HepG2 (cell line): ENCODE measurements at regions not wholly inside any gene's neighbourhood (a gene's known extent, or its start where the extent isn't known, plus 50 kb on each side); places are given as distances from the start of the nearest gene placed in this dataset.

Source experiments
- ATAC-seq: fragments of 200-7000 bp; cut with Tn5 transposase; 3 replicates; pipeline ENCODE4 v1.9.1; 2020; ENCODE audit warnings: mild to moderate bottlenecking, moderate library complexity
- BruUV-seq: library from RNA; stranded (reverse); fragments of 400-500 nt; replicated peaks from 2 replicates; lab custom pipeline; 2021; lab: Mats Ljungman, UMichigan
- CTCF ChIA-PET: fragments of 300-600 bp; formaldehyde crosslinking; extraction: SDS; loops from one replicate; lab custom pipeline; 2021; ENCODE audit warnings: low total read pairs, inconsistent platforms, low intra/inter-chr PET ratio; lab: Yijun Ruan, JAX
- POLR2A ChIA-PET: fragments of 350-600 bp; sonication (Branson Sonifier 250); formaldehyde crosslinking; loops from one replicate; lab custom pipeline; 2020; ENCODE audit warnings: antibody characterized with exemption, inconsistent platforms; lab: Yijun Ruan, JAX
- DNase-seq: peaks from one replicate; pipeline ENCODE4 v3.0.0-alpha.2; 2015; ENCODE audit warnings: low spot score
- FAIRE-seq: peaks from 3 replicates; lab custom pipeline; 2011; peaks lifted over from hg19 to GRCh38; lab: Jason Lieb, UNC
- H2AFZ ChIP-seq: one replicate; pipeline ENCODE4 v1.6.1; 2011; ENCODE audit warnings: low read length, inconsistent platforms
- H3K27ac ChIP-seq: fragments of 300-600 bp; 3 replicates; pipeline ENCODE4 v1.8.0; 2011; ENCODE audit warnings: mixed run types, mild to moderate bottlenecking, mixed read lengths, low read length, inconsistent platforms; ENCODE audit not compliant: insufficient read depth; ENCODE audit errors: extremely low read length
- H3K27me3 ChIP-seq, 2 experiments: fragments of 200-600 bp in 1 of 2; 2 replicates in 1 of 2; 3 replicates in 1 of 2; pipeline versions ENCODE4 v1.6.0 to v1.8.0; 2011; ENCODE audit warnings: low read length in 2 of 2, mild to moderate bottlenecking in 2 of 2, moderate library complexity in 2 of 2, inconsistent platforms in 1 of 2; ENCODE audit not compliant: insufficient read depth in 2 of 2, control insufficient read depth in 1 of 2
- H3K36me3 ChIP-seq, 2 experiments: fragments of 200-600 bp in 1 of 2; replicated peaks in 1 of 2; 2 replicates in 1 of 2; 3 replicates in 1 of 2; pipeline versions ENCODE4 v1.5.1 to v1.8.0; 2011; ENCODE audit warnings: low read length in 2 of 2, inconsistent platforms in 1 of 2; ENCODE audit not compliant: insufficient read depth in 2 of 2, control insufficient read depth in 1 of 2
- H3K4me1 ChIP-seq: 2 replicates; pipeline ENCODE4 v1.5.1; 2012; ENCODE audit warnings: low read length, inconsistent platforms; ENCODE audit not compliant: insufficient read depth
- H3K4me2 ChIP-seq: 2 replicates; pipeline ENCODE4 v1.6.0; 2011; ENCODE audit warnings: low read depth, low read length, inconsistent platforms
- H3K4me3 ChIP-seq, 3 experiments: fragments of 200-600 bp in 1 of 3; sonication (generic), shearing (Covaris generic) in 1 of 3; replicated peaks in 1 of 3; 2 replicates each; pipeline ENCODE4 v1.5.1; 2011 to 2016; ENCODE audit warnings: low read length in 3 of 3, inconsistent platforms in 2 of 3, low read depth in 2 of 3, mild to moderate bottlenecking in 2 of 3, control low read depth in 1 of 3, mixed read lengths in 1 of 3; ENCODE audit not compliant: insufficient read depth in 1 of 3
- H3K79me2 ChIP-seq: one replicate; pipeline ENCODE4 v1.6.1; 2011; ENCODE audit warnings: low read length, inconsistent platforms; ENCODE audit not compliant: insufficient read depth
- H3K9ac ChIP-seq: 2 replicates; pipeline ENCODE4 v1.6.0; 2011; ENCODE audit warnings: mild to moderate bottlenecking, low read depth, low read length, inconsistent platforms; ENCODE audit not compliant: insufficient read depth
- H3K9me3 ChIP-seq: 2 replicates; pipeline ENCODE4 v1.5.1; 2012; ENCODE audit warnings: mild to moderate bottlenecking, low read length
- H4K20me1 ChIP-seq: 2 replicates; pipeline ENCODE4 v1.6.0; 2011; ENCODE audit warnings: inconsistent platforms, mild to moderate bottlenecking, low read length, moderate library complexity; ENCODE audit not compliant: insufficient read depth
- AHDC1 ChIP-seq: sonication (generic); formaldehyde crosslinking; IDR thresholded peaks from 2 replicates; pipeline ENCODE4 v1.5.1; 2020; ENCODE audit warnings: mild to moderate bottlenecking, missing genetic modification reagents, borderline replicate concordance
- ASH2L ChIP-seq: fragments of 300-600, 200-600 bp; sonication (generic); IDR thresholded peaks from 2 replicates; pipeline ENCODE4 v1.7.0; 2017; ENCODE audit warnings: low read depth, mild to moderate bottlenecking, moderate library complexity, mixed read lengths, low read length; ENCODE audit not compliant: insufficient read length
- ATF2 ChIP-seq: sonication (generic); formaldehyde crosslinking; IDR thresholded peaks from 2 replicates; pipeline ENCODE4 v1.4.0; 2020; ENCODE audit warnings: missing genetic modification reagents
- DRAP1 ChIP-seq: IDR thresholded peaks from 2 replicates; pipeline ENCODE4 v1.6.1; 2016; ENCODE audit warnings: missing genetic modification reagents, missing compliant biosample characterization
- ETV5 ChIP-seq: IDR thresholded peaks from 2 replicates; pipeline ENCODE4 v1.6.1; 2018; ENCODE audit warnings: missing biosample characterization, missing genetic modification reagents, inconsistent platforms, borderline replicate concordance
- KDM5A ChIP-seq: fragments of 200-600 bp; sonication (generic); IDR thresholded peaks from 2 replicates; pipeline ENCODE4 v1.7.0; 2018; ENCODE audit warnings: antibody characterized with exemption, mild to moderate bottlenecking, low read length, borderline replicate concordance
- RXRB ChIP-seq: IDR thresholded peaks from 2 replicates; pipeline ENCODE4 v1.6.1; 2016; ENCODE audit warnings: borderline replicate concordance, missing genetic modification reagents, missing compliant biosample characterization
- TBP ChIP-seq: sonication (generic); formaldehyde crosslinking; IDR thresholded peaks from 2 replicates; pipeline ENCODE4 v1.5.0; 2020; ENCODE audit warnings: missing genetic modification reagents
- TFAP4 ChIP-seq: sonication (generic); IDR thresholded peaks from 2 replicates; pipeline ENCODE4 v1.6.1; 2016; ENCODE audit warnings: low read depth, borderline replicate concordance
- YEATS4 ChIP-seq: sonication (generic); formaldehyde crosslinking; IDR thresholded peaks from 2 replicates; pipeline ENCODE4 v1.4.0; 2020; ENCODE audit warnings: missing genetic modification reagents, borderline replicate concordance
- ZNF17 ChIP-seq: sonication (generic); formaldehyde crosslinking; IDR thresholded peaks from 2 replicates; pipeline ENCODE4 v1.5.0; 2020; ENCODE audit warnings: mild to moderate bottlenecking, missing genetic modification reagents
- ZNF282 ChIP-seq: fragments of 450-650 bp; IDR thresholded peaks from 2 replicates; pipeline ENCODE4 v1.6.1; 2018; ENCODE audit not compliant: partially characterized antibody
- ZNF337 ChIP-seq: sonication (generic); formaldehyde crosslinking; IDR thresholded peaks from 2 replicates; pipeline ENCODE4 v1.5.1; 2020; ENCODE audit warnings: missing genetic modification reagents, low read depth, mild to moderate bottlenecking, borderline replicate concordance
- ZNF350 ChIP-seq: sonication (generic); formaldehyde crosslinking; IDR thresholded peaks from 2 replicates; pipeline ENCODE4 v1.4.0; 2020; ENCODE audit warnings: mild to moderate bottlenecking, low read depth, missing genetic modification reagents, borderline replicate concordance
- ZNF496 ChIP-seq: sonication (generic); formaldehyde crosslinking; IDR thresholded peaks from 2 replicates; pipeline ENCODE4 v1.8.1; 2023; ENCODE audit warnings: mild to moderate bottlenecking, moderate library complexity, missing genetic modification reagents; ENCODE audit not compliant: insufficient replicate concordance
- ZNF530 ChIP-seq: sonication (generic); formaldehyde crosslinking; IDR thresholded peaks from 2 replicates; pipeline ENCODE4 v1.5.0; 2020; ENCODE audit warnings: low read depth, mild to moderate bottlenecking, missing genetic modification reagents
- ZNF569 ChIP-seq: sonication (generic); formaldehyde crosslinking; IDR thresholded peaks from 2 replicates; pipeline ENCODE4 v1.5.0; 2020; ENCODE audit warnings: mild to moderate bottlenecking, missing genetic modification reagents, moderate library complexity, borderline replicate concordance
- ZNF577 ChIP-seq: sonication (generic); formaldehyde crosslinking; IDR thresholded peaks from 2 replicates; pipeline ENCODE4 v1.4.0; 2020; ENCODE audit warnings: mild to moderate bottlenecking, low read depth, missing genetic modification reagents, borderline replicate concordance
- WGBS: methylation state at CpG from one replicate; pipeline ENCODE4 v1.1.6; 2017; ENCODE audit warnings: low lambda C conversion rate; 5-methylcytosine and 5-hydroxymethylcytosine counted together
- in situ Hi-C: cut with HindIII; loops from 2 replicates; pipeline ENCODE4 v1.10.0; 2017; ENCODE audit warnings: low pct_unique_long_range_greater_than_20kb; ENCODE audit not compliant: extremely low pct_ligation_motif_present
- intact Hi-C: fragments of 100-400 bp; cut with micrococcal nuclease; formaldehyde crosslinking; loops from one replicate; pipeline ENCODE4 v1.10.0; 2022; ENCODE audit not compliant: unreplicated experiment

GRCh38 chr1:47650611-47651010 is 212.8 kb downstream of the FOXD2 start:
- ChIA-PET POLR2A (no interaction called here), CTCF (no interaction called here)
- DNase-seq (no peak), ATAC-seq (no peak), FAIRE-seq (no peak)
- Histone ChIP-seq H3K79me2 (no peaks in the 10 kb centered on the region), H3K36me3 (no peaks in the 10 kb centered on the region), H3K4me2 (no peak overlapping the region), H3K27ac (no peak overlapping the region), H2AFZ (no peak overlapping the region), H3K27me3 (peaks cover 0 to 10% of the 10 kb centered on the region in 2 experiments; a peak in 2 of 5 replicates), H3K9me3 (no peaks in the 10 kb centered on the region), H3K4me1 (peaks cover 10% of the 10 kb centered on the region), H3K9ac (no peak overlapping the region), H3K4me3 (no peak overlapping the region), H4K20me1 (no peaks in the 10 kb centered on the region)
- in situ Hi-C loops: no loop called here
- intact Hi-C loops: no loop called here
- no peak for TF ChIP-seq TFAP4
- TF ChIP-seq ZNF577 (CRISPR knock-in tag): no peak
- TF ChIP-seq YEATS4 (CRISPR knock-in tag): no peak
- TF ChIP-seq TBP: no peak
- no peak for TF ChIP-seq KDM5A
- no peak for TF ChIP-seq ASH2L
- TF ChIP-seq ZNF17 (CRISPR knock-in tag): no peak
- no peak for TF ChIP-seq ETV5
- no peak for TF ChIP-seq ZNF282
- no peak for TF ChIP-seq ZNF350
- no peak for TF ChIP-seq ZNF337
- no peak for TF ChIP-seq ZNF569 (CRISPR knock-in tag)
- TF ChIP-seq ZNF496: no peak
- TF ChIP-seq DRAP1 (CRISPR knock-in tag): no peak
- no peak for TF ChIP-seq ATF2 (CRISPR knock-in tag)
- TF ChIP-seq RXRB (CRISPR knock-in tag): no peak
- no peak for TF ChIP-seq AHDC1
- TF ChIP-seq ZNF530 (CRISPR knock-in tag): no peak
- 22% methylated on average over 1 of the region's 1 CpG for WGBS
- BruUV-seq: no TSS peak
